HG03460 (cell line): ENCODE measurements at regions not wholly inside any gene's neighbourhood (a gene's known extent, or its start where the extent isn't known, plus 50 kb on each side); places are given as distances from the start of the nearest gene placed in this dataset.
"Not testable (repeated sequence)": the region's sequence is repeated elsewhere in the genome, so short reads cannot be mapped to it uniquely, and the experiment has no call there.

Source experiments
- ATAC-seq: cut with Tn5 transposase; IDR thresholded peaks from one replicate; pipeline ENCODE4 v1.9.1; 2021; ENCODE audit not compliant: unreplicated experiment

DNA sequence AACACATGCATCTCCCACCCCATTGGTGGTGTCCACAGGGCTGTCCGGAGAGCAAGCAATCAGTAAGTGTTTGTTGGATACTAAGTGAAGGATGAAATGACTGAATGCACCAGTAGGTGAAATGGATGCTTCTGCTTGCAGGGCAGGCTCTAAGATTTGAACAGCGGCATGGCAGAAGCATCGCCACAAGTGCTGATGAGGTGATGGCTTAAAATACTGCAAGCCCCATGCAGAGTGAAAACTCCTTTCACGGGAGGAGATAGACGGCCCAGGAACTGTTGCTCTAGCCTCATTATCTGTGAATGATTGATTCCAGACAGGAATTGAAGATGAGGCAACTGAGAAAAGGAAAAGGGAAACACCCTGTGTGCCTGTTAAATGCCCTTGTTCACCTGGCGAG, 158.9 kb downstream of the LY86 start:
- no peak for ATAC-seq

DNA sequence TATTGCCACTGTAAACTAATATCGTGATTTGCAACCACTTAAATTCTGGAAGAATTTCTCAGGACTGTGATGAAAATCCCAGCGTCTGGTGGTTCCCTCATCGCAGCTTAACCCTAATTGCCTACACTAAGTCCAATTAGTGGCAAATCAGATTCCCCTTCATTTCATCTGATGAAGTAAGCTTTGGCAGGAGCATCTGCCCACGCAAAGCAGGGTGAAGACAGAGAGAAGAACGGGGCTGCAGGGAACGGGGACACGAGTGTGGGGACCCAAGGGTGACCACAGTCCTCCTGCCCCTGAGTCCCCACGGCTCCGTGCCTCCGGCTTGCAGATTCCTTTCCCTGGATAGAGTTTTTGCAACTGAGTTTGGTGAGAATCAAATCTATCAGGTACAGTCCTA, 159.5 kb downstream of the LY86 start:
- ATAC-seq = no peak

DNA sequence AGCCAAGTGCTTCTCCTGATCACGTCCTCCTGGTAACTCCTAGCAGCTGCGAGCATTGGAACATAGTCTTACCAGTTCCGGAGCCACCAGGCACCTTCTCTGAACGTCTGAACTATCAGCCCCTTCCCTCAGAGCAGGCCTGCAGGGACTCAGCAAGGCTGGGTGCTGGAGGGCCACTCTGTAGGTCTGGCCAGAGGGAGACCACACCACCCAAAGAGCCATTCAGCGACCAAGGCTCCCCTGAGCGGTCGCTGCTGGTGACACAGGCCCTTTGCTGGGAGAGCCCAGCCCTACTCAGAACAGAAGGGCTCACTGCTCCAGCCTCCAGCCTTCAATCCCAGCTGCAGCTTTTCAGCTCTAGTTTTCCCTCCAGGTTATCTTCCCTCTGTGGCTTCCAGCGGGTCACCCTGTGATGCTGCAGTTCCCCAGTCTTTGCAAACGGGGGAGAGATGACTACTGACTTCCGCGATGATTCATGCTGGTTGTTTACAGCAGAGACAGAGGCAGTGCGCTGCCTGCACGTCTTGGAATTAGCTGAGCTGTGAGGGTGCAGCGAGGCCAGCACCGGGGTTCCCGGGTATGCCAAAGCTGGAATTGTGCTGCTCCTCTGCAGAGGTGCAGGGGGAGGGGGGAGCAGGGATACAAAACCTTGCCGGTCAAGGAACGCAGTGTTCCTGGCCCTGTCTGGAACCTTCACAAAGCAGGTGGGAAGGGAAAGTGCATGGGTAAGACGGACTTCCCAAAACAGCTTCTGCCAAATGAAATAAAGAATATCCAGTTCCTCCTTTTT, 161.4 kb downstream of the LY86 start:
- ATAC-seq = no peak

DNA sequence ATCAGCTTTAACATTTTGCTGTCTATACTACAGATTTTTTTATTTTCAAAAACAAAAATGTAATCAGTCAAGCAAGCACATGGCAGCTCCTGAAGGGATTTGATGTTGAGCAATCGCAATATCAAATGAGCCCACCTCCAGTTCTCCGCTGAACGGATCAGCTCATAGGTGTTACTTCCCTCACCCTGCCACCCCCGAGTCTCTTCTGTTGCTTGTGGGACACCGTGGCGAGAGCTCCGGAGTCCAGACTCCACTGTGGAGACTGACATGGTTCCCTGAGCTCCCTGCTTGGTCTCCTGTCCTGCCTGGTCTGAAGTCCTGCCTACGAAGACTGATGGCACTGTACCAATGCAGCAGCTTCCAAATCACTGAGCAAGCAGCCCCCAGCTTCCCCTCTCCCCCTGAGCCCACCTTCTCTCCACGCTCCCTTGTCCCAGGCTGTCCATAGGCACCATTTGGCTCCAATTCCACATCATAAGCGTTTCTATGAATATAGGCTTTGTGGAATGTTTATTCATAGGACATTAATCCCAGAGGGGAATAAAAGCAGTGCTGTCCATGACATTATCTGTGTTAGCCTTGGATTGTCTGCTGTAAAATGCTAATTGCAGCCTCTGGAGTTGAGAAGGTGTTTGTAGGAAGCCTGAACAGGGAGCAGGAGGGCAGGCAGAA, 162.2 kb downstream of the LY86 start:
- ATAC-seq = no peak

DNA sequence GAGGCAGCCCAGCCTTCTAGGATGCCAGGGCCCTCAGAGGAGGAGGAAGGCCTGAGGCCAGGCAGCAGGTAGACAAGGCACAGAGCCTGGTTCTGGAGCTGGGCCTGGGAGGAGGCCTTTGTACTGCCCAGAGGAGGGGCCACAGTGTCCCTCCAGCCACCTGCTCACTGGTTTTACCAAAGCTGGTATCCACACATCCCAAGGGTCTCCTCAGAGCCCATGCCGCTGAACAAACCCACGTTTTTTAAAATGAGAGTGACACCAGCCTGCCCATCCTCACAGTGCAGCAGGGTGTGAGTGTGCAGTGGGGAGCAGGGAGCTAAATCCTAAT, 162.7 kb downstream of the LY86 start:
- ATAC-seq = no peak

DNA sequence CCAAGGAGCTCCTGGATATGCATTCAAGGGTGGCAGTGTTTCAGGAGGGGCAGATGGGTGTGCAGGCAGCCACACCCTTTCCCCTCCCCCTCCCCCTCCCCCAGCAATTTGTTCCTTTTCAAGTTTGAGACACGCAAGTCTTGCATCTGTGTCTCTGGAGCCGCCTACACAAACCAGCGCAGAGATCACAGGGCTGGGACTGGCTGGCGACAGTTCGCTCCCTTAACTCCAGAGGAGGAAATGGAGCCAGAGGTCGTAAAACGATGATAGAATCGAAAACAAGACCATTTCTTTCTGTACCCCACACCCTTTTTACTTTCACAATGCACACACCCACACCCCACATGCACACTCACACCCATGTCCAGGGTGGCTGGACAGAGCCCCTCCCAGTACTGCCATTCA, 163.1 kb downstream of the LY86 start:
- ATAC-seq = no peak

DNA sequence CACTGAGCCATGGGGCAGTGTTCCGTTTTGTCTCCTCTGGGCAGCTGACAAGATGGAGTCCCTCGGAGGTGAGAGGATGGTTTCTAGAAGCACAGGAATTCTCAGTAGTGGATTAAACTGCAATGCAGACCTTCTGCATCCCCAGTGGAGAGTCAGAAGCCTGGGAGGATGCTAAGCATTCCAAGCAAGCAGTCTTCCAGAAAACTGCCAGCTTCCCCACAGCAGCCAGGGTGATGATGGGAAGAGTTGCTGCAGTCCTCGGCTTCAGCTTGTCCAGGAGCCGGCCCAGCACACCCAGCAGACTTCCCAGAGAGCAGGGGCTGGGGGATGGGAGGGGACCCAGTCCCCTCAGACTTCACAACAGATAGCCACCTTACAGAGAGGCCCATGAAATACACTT, 163.6 kb downstream of the LY86 start:
- no peak for ATAC-seq

DNA sequence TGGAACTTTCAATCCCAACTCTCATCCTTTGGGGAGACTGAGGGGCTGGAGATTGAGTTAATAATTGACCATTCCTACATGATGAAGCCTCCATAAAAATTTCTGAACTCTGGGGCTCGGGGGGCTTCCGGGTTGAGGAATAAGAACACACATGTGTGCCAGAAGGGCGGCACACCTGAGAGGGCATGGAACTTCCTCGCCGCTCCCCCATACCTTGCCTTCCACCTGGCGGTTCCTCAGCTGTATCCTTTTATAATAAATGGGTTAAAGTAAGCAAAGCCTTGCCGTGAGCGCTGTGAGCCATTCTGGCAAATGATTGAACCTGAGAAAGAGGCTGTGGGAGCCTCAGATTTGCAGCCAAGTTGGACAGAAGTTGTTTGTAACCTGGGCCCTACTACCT, 164.8 kb downstream of the LY86 start:
- no peak for ATAC-seq

DNA sequence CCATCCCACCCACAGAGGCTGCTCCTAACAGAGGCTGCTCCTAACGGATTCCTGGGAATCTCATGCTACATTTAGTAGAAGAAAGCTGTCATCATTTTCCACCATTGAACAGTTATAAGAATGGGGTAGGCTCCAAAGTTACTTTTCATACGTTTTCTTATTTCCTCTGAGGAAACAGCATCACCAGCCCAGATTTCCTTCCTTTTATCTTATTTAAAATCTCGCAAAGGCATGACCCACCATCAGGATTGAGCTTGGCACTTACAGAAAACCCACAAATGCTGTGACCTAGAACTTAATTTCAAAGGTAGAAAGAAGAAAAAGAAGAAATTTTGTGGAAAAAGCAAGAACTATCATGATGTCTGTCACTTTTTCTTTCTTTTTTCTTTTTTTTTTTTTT, 168.0 kb downstream of the LY86 start:
- ATAC-seq = no peak

DNA sequence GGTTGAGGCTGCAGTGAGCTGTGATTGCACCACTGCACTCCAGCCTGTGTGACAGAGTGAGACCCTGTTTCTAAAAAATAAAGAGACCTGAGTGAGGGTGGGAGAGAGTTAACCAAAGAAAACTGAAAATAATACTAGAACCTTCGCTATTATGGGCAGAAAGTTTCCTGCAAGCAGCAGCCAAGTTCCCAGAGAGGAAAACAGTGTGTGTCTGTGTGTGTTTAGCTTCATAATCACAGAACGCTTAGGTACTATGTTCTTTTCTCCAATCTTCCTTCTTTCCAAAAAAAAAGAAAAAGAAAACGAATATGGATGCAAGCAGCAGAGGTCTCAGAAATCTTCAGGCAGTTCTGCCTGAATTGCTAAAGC, 170.0 kb downstream of the LY86 start:
- no peak for ATAC-seq

DNA sequence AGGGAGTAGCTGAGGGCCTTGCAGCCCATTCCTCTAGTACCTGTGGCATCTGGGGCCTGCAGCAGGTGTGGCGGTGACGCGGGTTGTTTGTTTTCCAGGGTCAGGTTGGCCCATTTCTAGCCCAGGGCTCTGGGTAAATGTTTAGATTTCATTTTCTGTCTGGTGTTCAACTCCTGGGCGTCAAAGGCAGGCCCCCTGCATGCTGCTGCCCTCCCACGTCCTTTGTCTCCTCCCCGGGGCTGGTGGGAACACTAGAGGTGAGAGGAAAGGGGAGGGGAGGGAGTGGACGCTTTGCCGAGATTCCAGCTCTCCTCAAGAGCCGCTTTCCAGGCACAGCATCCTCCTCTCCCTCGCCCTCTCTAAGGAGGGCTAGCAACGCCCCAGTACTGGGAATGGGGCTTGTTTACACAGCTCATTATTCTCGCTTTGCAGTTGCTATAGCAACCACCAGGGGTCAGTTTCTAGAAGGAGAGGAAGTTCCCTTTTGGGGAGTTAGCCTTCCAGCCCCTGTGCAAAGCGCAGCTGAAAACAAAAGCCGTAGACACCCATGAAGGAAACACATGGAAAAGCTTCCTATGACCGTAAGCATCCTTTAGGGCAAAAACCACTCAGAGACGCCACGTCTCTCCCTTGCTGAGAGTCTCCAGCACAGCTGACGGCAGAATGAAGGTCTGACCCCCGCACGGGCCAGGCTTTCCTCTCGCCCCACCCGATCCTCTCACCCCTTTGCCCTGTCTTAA, 170.6 kb downstream of the LY86 start:
- ATAC-seq = peak; percentile 79

DNA sequence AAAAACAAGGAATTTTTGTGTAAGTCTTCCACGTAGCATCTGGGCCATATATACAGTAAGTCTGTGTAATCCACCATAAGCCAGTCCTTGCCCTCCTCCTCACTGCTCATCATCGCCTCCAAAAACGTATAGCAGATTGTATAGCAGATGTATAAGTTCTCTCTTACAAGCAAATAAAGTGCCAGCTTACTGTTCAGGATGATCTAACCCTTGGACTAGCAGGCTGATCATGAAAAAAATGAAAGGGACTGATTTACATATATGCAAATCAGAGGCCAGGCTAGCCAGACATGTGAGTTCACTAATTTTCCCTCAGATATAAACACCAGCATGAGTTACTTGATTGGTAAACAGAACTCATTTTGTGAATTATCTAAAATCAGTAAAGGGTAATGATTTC, 171.5 kb downstream of the LY86 start:
- no peak for ATAC-seq

DNA sequence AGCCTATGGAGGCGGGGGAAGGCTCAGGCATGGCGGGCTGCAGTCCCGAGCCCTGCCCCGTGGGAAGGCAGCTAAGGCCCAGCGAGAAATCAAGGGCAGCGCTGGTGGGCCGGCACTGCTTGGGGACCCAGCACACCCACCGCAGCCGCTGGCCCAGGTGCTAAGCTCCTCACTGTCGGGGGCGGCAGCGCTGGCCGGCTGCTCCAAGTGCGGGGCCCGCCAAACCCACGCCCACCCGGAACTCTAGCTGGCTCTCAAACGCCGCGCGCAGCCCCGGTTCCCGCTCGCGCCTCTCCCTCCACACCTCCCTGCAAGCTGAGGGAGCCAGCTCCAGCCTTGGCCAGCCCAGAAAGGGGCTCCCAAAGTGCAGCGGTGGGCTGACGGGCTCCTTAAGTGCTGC, 174.0 kb downstream of the LY86 start:
- not testable (repeated sequence) for ATAC-seq

DNA sequence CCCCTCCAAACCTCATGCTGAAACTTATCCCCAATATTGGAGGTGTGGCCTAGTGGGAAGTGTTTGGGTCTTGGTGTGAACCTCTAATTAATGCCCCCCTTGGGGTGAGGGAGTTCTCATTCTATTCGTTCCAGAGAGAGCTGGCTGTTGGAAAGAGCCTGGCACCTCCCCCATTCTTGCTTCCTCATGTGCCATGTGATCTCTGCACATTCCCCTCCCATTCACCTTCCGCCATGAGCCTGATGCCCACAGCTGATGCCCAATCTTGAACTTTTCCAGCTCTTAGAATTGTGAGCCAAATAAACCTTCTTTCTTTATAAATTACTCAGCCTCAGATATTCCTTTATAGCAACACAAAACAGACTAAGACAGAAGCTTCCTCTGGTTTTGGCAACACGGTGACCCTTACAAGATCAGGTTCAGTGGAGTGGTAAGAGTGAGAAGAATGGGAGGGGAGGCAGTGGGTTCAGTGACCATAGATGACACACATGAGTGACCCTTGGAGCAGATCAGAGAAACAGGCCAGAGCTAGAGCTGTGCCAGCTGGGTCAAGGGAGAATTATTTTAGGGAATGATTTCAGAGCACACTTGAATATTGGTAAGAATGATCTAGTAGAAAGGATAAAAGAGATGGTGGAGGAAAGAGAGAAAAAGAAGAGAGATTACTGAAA, 176.4 kb downstream of the LY86 start:
- ATAC-seq = no peak

DNA sequence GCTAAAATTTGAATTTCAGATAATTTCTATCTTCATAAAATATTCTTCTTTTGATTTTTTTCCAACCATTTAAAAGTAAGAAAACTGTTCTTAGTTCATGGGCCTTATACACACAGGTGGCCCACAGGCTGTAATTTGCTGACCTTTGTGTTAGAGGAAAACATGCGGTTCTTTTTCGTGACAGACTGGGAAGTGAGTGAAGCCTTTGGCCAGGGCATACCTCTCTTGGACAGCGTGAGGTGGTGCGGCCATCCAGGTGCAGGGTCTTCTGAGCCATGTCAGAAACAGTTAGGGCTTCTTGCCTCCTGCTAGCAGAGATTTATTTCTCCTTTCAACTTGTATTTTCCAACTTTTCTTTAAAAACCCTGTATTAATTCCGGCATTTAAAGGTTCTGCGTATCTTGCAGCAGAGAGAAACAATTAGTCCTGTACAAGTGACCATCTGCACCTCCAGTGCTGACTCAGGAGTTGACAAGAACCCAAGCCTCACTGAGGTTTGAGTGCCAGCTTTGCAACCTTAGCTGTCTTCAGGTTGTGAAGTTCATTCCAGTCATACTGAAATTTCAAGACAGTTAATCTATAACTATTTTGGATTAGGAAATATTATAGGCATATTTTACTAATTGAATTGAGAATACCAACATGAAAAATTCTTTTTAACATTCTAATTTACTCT, 177.8 kb downstream of the LY86 start:
- ATAC-seq = no peak

DNA sequence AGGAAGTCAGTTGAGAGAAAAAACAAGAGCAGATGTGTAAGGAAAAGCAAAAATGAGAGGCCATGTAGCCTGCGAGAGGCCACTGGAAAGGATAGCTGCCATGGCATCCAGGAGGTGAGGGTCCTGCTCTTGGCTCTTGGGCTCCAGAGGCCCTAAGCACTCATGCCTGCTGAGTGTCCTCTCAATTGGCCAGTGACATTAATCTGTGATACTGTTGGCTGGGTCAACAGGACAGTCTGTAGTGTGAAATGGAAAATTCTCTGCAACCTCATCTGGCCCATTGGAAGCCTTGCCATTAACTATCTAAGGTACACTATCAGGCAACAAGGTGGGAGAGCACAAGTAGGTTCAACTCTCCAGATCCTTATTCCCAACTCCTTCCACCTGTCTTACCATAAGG, 180.9 kb downstream of the LY86 start:
- ATAC-seq = no peak

DNA sequence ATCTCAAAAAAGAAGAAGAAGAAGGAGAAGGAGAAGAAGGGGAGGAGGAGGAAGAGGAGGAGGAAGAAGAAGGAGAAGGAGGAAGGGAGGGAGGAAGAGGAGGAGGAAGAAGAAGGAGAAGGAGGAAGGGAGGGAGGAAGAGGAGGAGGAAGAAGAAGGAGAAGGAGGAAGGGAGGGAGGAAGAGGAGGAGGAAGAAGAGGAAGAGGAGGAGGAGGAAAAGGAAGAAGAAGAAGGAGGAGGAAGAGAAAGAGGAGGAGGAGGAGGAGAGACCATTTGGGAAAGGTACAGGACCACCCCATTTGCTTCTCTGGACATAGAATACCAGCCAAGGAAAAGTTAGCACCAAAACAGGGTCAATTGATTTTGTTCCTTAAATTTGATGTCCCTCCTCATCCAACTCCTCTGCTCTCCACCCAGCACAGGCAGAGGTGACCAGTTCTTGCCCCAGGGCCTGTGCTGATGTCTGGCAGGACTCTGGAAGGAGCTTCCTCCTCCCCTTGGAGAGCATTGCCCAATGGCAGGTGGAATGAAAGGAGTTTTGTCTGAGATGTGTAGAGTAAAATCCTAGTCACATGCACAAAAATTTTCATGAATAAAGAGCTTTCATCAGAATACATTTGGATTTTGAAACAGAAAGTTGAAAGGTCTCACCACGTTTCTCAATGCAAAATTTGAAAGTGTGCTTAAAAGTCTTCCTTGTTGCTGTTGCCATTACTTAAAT, 182.9 kb downstream of the LY86 start:
- ATAC-seq = no peak

DNA sequence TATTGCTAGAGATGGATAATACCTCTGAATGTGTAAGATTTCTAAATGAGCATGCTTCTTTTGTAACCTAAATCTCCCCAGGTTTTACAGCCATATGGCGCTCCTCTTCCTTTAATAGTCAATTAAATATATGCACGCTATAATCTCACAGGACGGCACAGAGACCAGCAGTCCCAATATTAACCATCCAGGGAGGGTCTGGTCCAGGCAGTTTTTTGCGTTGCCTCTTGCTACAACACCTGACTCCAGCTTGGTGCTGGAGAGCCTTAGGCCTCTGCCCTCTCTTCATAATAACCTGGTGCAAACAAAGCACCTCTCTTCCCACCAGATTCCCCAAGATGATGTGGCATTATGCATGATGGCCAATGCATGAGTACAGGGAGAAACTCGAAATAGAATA, 183.4 kb downstream of the LY86 start:
- ATAC-seq = no peak

DNA sequence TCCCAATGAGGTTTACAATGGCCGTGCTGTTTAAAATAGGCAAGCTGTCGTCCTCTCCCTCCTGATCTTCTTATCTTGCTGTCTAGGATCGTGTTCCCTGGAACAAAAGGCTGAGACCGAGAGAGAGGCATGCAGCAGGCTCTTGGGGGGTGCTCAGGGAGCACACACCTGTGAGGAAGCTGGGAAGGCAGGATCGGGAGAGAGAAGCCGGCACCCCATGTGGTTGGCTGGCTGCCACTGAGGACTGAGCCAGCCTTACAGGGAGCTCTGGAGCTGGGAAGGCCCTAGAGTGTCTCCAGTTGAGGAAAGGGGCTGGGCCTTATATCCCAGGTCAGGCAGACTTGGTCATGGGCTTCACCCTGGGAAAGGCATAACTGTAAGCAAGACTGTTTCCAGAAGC, 184.2 kb downstream of the LY86 start:
- ATAC-seq = no peak

DNA sequence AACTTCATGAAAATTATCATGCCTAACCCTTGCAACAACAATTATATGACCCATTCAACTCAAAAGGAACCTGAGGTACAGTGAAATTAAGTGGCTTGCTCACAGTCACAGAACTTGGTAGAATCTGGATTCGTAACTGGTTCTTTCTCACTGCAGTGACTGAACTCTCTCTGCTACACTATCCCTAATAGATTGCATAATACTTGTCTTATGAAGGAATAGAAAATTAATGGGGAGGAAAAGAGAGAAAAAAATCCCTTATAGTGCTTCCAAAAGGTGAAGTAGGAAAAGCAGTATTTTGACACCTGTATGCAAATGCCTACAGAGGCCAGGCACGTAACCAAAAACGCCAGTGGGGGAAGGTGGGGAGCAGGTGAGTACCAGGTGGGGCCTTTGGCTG, 186.6 kb downstream of the LY86 start:
- ATAC-seq = no peak

DNA sequence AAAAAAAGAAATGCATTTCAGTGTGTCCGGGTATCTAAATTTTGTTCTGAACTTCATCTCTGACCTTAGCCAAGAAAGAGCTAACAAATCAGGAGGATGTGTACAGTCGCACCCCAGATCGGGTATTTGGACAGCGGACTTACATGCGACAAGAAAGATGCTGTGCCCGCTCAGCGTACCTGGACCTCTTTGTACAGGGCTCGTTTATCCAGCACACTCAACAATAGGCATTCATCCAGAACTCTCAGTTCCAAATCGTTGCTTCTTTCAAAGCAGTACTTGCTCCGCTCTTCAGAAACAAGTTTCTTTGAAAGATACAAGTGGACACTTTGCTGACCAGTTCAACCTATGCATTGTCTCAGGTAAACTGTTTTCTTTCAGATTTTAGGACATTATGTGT, 191.7 kb downstream of the LY86 start:
- no peak for ATAC-seq
